Mesendoderm (in vitro differentiated cells): ENCODE measurements at regions not wholly inside any gene's neighbourhood (a gene's known extent, or its start where the extent isn't known, plus 50 kb on each side); places are given as distances from the start of the nearest gene placed in this dataset.
"Not testable (repeated sequence)": the region's sequence is repeated elsewhere in the genome, so short reads cannot be mapped to it uniquely, and the experiment has no call there.

Experiments
- DNase-seq: peaks from one replicate; pipeline ENCODE4 v3.0.0; 2013
- H2AK5ac ChIP-seq: 2 replicates; pipeline ENCODE4 v1.6.1; 2013; ENCODE audit warnings: low read length, inconsistent platforms
- H2BK120ac ChIP-seq: 2 replicates; pipeline ENCODE4 v1.6.1; 2013; ENCODE audit warnings: low read depth, mild to moderate bottlenecking, low read length, moderate library complexity, mixed read lengths
- H2BK15ac ChIP-seq: replicated peaks from 2 replicates; pipeline ENCODE4 v1.6.1; 2013; ENCODE audit warnings: low read depth, mild to moderate bottlenecking, moderate library complexity
- H2BK5ac ChIP-seq: 2 replicates; pipeline ENCODE4 v1.6.1; 2013; ENCODE audit warnings: low read length, inconsistent platforms
- H3K18ac ChIP-seq: 2 replicates; pipeline ENCODE4 v1.6.1; 2013; ENCODE audit warnings: mild to moderate bottlenecking, low read length, mixed read lengths
- H3K23ac ChIP-seq: one replicate; pipeline ENCODE4 v1.6.1; 2013; ENCODE audit warnings: low read length
- H3K27ac ChIP-seq: 2 replicates; pipeline ENCODE4 v1.5.1; 2013; ENCODE audit warnings: low read depth, mild to moderate bottlenecking, inconsistent platforms, low read length, moderate library complexity
- H3K27me3 ChIP-seq: 2 replicates; pipeline ENCODE4 v1.6.1; 2013; ENCODE audit warnings: low read length, control low read depth, mild to moderate bottlenecking, inconsistent platforms; ENCODE audit not compliant: insufficient read depth, poor library complexity
- H3K36me3 ChIP-seq: 2 replicates; pipeline ENCODE4 v1.6.1; 2013; ENCODE audit warnings: low read length, inconsistent platforms; ENCODE audit not compliant: control insufficient read depth, insufficient read depth
- H3K4ac ChIP-seq: one replicate; pipeline ENCODE4 v1.6.1; 2013; ENCODE audit warnings: low read depth, mild to moderate bottlenecking, low read length, moderate library complexity
- H3K4me1 ChIP-seq: 2 replicates; pipeline ENCODE4 v1.6.1; 2013; ENCODE audit warnings: low read depth, low read length, inconsistent platforms; ENCODE audit not compliant: control insufficient read depth
- H3K4me2 ChIP-seq: 2 replicates; pipeline ENCODE4 v1.6.1; 2013; ENCODE audit warnings: low read length
- H3K4me3 ChIP-seq: 2 replicates; pipeline ENCODE4 v1.5.1; 2013; ENCODE audit warnings: mild to moderate bottlenecking, low read length
- H3K56ac ChIP-seq: one replicate; pipeline ENCODE4 v1.6.1; 2013; ENCODE audit warnings: low read length
- H3K79me1 ChIP-seq: 2 replicates; pipeline ENCODE4 v1.6.1; 2013; ENCODE audit warnings: low read length, inconsistent platforms
- H3K79me2 ChIP-seq: 2 replicates; pipeline ENCODE4 v1.6.1; 2013; ENCODE audit warnings: mild to moderate bottlenecking, low read length; ENCODE audit not compliant: control insufficient read depth, insufficient read depth
- H3K9ac ChIP-seq: 2 replicates; pipeline ENCODE4 v1.6.1; 2013; ENCODE audit warnings: low read length, inconsistent platforms
- H4K5ac ChIP-seq: one replicate; pipeline ENCODE4 v1.6.1; 2013; ENCODE audit warnings: low read length
- H4K8ac ChIP-seq: one replicate; pipeline ENCODE4 v1.6.1; 2013; ENCODE audit warnings: low read depth, mild to moderate bottlenecking, control low read depth, low read length, moderate library complexity
- WGBS: extraction: QIAGEN DNeasy Blood & Tissue Kit; methylation state at CpG from one replicate; pipeline ENCODE4 v1.1.7; 2013; ENCODE audit warnings: low lambda C conversion rate, missing lambda C conversion rate; ENCODE audit not compliant: insufficient coverage; ENCODE audit errors: extremely low coverage; 5-methylcytosine and 5-hydroxymethylcytosine counted together

DNA sequence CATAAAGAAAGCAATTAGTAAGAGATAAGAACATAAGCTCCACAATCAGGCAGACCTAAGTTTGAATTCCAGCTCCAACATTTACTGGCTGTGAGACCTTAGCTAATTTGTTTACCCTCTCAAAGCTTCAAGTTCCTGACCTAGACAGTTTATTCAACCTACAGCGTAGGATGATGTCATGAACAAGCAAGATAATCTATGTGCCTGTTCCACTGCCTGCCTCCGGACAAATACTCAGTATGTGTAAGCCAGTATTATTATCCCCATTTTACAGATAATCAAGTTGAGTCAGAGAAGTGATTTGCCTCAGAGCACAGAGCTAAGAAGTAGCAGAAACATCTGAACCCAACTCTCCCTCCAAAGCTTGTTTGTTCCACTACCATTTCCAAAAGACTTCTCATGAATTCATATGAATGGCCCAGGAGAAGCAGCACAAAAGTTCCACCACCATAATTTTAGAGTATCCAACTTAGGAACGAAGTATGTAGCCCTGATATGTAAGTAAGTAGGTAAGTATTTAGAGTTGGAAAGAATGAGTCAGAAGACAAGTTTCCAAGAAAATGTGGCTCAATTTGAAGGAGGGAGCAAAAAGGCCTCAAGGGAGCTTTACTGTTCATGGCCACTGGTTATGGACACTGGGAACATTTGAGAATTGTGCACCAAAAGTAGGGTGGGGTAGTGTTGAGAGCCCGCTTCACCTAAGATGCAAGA, 398.2 kb downstream of the NFIB start:
- WGBS: no CpG with 5 or more reads among the region's 4 CpGs
- H3K36me3 ChIP-seq: no peaks in the 10 kb centered on the region

DNA sequence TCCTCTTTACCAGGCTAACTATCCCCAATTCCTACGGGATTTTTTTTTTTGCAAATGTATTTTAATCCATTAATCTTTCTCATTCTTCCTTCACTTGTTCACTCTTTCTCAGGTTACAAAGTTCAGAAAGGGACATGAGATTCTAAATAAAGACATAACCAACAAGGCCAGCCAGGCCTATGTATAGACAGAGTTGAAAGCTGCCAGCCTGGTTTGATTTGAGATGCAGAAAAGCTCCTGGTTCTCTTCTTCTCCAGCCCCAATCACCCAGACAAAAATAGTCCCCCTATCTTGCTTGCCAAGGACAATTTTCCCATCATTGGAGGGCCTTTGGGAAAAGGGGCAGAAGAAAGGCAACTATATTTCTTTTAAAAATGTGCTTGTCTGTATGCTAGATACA, 398.8 kb downstream of the NFIB start:
- DNase-seq: no peak
- Histone ChIP-seq H3K23ac (no peak overlapping the region), H3K4ac (no peak overlapping the region), H3K56ac (no peak overlapping the region), H3K4me1 (no peaks in the 10 kb centered on the region), H3K4me2 (no peak overlapping the region), H3K9ac (no peak overlapping the region), H4K5ac (no peak overlapping the region), H3K4me3 (no peak overlapping the region), H3K36me3 (no peaks in the 10 kb centered on the region), H2BK5ac (no peak overlapping the region), H4K8ac (no peak overlapping the region), H2AK5ac (no peak overlapping the region), H2BK120ac (no peak overlapping the region), H2BK15ac (no peak overlapping the region), H3K27me3 (no peaks in the 10 kb centered on the region), H3K79me2 (no peaks in the 10 kb centered on the region), H3K79me1 (no peaks in the 10 kb centered on the region), H3K18ac (no peak overlapping the region), H3K27ac (no peak overlapping the region)
- no CpG with 5 or more reads among the region's 1 CpG for WGBS

More for the DNA sequence above, 398.2 kb downstream of the NFIB start:
- no peaks in the 10 kb centered on the region for H3K79me1 ChIP-seq
- no peaks in the 10 kb centered on the region for H3K27me3 ChIP-seq
- H3K18ac ChIP-seq: no peak overlapping the region
- H4K5ac ChIP-seq: no peak overlapping the region
- no peak overlapping the region for H2BK120ac ChIP-seq
- no peak overlapping the region for H2AK5ac ChIP-seq
- no peak overlapping the region for H4K8ac ChIP-seq
- no peak overlapping the region for H3K4ac ChIP-seq
- no peaks in the 10 kb centered on the region for H3K79me2 ChIP-seq
- no peak overlapping the region for H3K27ac ChIP-seq
- H3K4me3 ChIP-seq: no peak overlapping the region
- H3K9ac ChIP-seq: no peak overlapping the region
- H3K23ac ChIP-seq: no peak overlapping the region
- H3K4me1 ChIP-seq: no peaks in the 10 kb centered on the region
- H2BK15ac ChIP-seq: no peak overlapping the region
- DNase-seq: no peak
- H3K56ac ChIP-seq: no peak overlapping the region
- no peak overlapping the region for H2BK5ac ChIP-seq
- H3K4me2 ChIP-seq: no peak overlapping the region

GRCh38 chr9:13911473-13911872, 402.5 kb downstream of the NFIB start:
- Histone ChIP-seq H2BK15ac (no peak overlapping the region), H3K4me3 (no peak overlapping the region), H3K27ac (no peak overlapping the region), H3K79me2 (no peaks in the 10 kb centered on the region), H4K5ac (no peak overlapping the region), H3K4me1 (no peaks in the 10 kb centered on the region), H2BK120ac (no peak overlapping the region), H3K23ac (no peak overlapping the region), H3K4ac (no peak overlapping the region), H2BK5ac (no peak overlapping the region), H4K8ac (no peak overlapping the region), H3K9ac (no peak overlapping the region), H3K56ac (no peak overlapping the region), H2AK5ac (no peak overlapping the region), H3K18ac (no peak overlapping the region), H3K4me2 (no peak overlapping the region), H3K36me3 (no peaks in the 10 kb centered on the region), H3K79me1 (no peaks in the 10 kb centered on the region), H3K27me3 (no peaks in the 10 kb centered on the region)
- DNase-seq: no peak
- no CpG with 5 or more reads among the region's 2 CpGs for WGBS

GRCh38 chr9:13907842-13908241, 406.1 kb downstream of the NFIB start:
- WGBS: no CpG with 5 or more reads among the region's 3 CpGs
- not testable (repeated sequence) for H2BK120ac ChIP-seq, H2BK15ac ChIP-seq, H4K5ac ChIP-seq, H3K4me3 ChIP-seq, H3K27me3 ChIP-seq, H3K36me3 ChIP-seq, H2AK5ac ChIP-seq, H3K9ac ChIP-seq, H3K18ac ChIP-seq, DNase-seq, H3K4me2 ChIP-seq, H3K4ac ChIP-seq, H3K56ac ChIP-seq, H2BK5ac ChIP-seq, H3K23ac ChIP-seq, H3K79me2 ChIP-seq, H3K4me1 ChIP-seq, H3K27ac ChIP-seq, H4K8ac ChIP-seq, H3K79me1 ChIP-seq

DNA sequence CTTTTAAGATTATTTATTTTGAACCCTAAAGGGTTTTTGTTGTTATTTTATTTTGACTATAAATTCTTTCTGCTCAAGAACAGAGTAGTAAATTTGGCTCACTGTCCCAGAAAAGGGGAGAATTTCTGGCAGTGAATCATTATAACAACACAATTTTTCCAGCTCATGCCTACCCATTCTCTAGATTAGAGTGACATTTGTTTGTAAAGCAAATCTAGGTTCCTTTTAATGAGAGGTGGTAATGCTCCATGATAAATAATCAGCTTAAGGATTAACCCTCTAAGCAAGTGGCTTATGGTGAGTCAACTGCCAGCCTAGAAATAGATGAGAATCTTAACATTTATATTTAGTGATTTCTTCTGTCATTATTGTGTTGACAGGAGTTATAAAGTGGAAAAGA, 409.2 kb downstream of the NFIB start:
- Histone ChIP-seq H3K56ac (no peak overlapping the region), H3K4me2 (no peak overlapping the region), H4K5ac (no peak overlapping the region), H3K4me3 (no peak overlapping the region), H2BK120ac (no peak overlapping the region), H4K8ac (no peak overlapping the region), H3K27ac (no peak overlapping the region), H3K4ac (no peak overlapping the region), H2AK5ac (no peak overlapping the region), H3K79me2 (no peaks in the 10 kb centered on the region), H2BK5ac (no peak overlapping the region), H3K27me3 (no peaks in the 10 kb centered on the region), H3K4me1 (peaks cover 1% of the 10 kb centered on the region), H2BK15ac (no peak overlapping the region), H3K36me3 (no peaks in the 10 kb centered on the region), H3K18ac (no peak overlapping the region), H3K23ac (no peak overlapping the region), H3K79me1 (no peaks in the 10 kb centered on the region), H3K9ac (no peak overlapping the region)
- DNase-seq: no peak

DNA sequence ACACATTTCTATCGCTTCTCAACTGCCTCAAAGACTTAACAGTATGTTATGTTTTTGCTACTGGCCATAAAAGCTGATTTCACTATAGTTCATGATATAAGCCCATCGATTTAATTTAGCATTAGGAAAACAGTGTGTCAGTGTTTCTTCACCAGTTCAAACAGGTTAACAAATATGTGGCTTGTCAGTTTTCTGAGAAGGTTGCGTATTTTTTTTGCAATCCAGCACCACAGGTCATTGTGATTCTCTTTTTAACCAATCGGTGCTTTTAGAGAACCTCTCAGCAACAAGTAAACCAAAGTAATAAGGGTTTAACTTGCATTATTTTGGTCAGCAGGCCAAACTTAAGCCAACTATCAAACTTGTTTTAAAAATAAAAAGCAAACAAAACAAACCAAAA, 409.6 kb downstream of the NFIB start:
- peaks cover 1% of the 10 kb centered on the region for H3K4me1 ChIP-seq
- no peak for DNase-seq
- H3K4me3 ChIP-seq: no peak overlapping the region
- H3K4ac ChIP-seq: no peak overlapping the region
- H3K18ac ChIP-seq: no peak overlapping the region
- H2BK5ac ChIP-seq: no peak overlapping the region
- no peak overlapping the region for H3K23ac ChIP-seq
- H3K36me3 ChIP-seq: no peaks in the 10 kb centered on the region
- H4K5ac ChIP-seq: no peak overlapping the region
- H2BK15ac ChIP-seq: no peak overlapping the region
- H3K79me2 ChIP-seq: no peaks in the 10 kb centered on the region
- H3K4me2 ChIP-seq: no peak overlapping the region
- H2BK120ac ChIP-seq: no peak overlapping the region
- H2AK5ac ChIP-seq: no peak overlapping the region
- WGBS: no CpG with 5 or more reads among the region's 4 CpGs
- H3K27ac ChIP-seq: no peak overlapping the region
- H3K9ac ChIP-seq: no peak overlapping the region
- H3K79me1 ChIP-seq: no peaks in the 10 kb centered on the region
- no peaks in the 10 kb centered on the region for H3K27me3 ChIP-seq
- H3K56ac ChIP-seq: no peak overlapping the region
- no peak overlapping the region for H4K8ac ChIP-seq
